ENCODE measurements at regions not wholly inside any gene's neighbourhood (a gene's known extent, or its start where the extent isn't known, plus 50 kb on each side); places are given as distances from the start of the nearest gene placed in this dataset.

DNA sequence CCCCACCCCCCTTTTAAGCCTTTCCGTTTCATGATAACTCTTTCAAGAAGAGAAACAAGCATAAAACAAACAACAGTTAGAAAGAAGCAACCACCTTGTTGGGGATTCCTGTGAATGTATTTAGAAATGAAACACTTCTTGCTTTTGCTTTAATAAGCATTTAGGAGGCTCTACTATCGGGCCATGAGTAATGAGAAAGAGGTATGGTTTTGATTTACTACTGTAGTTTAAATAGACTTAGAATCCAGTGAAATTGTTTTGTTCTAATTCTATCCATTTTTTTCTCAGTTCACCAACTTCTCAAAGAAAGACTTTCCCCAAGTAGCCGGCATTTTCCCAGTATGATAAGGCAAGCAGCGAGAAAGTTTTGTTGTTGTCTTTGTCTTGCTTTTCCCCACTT is 168.7 kb upstream of the HABP2 start:
- Histone ChIP-seq H3K4me1 (ENCODE audit: control insufficient read depth in 5 of 5, insufficient read depth in 5 of 5, low read length in 5 of 5) (peaks cover 0 to 48% (median 17%) of the 10 kb centered on the region in 5 donors), H3K27me3 (ENCODE audit: control insufficient read depth in 3 of 3, insufficient read depth in 3 of 3, low read length in 2 of 3) (no peaks in the 10 kb centered on the region), H3K9me3 (ENCODE audit: control insufficient read depth in 4 of 4, insufficient read depth in 3 of 4, low read length in 3 of 4) (no peaks in the 10 kb centered on the region), H3K27ac (ENCODE audit: low read depth in 1 of 2, low read length in 1 of 2) (no peak overlapping the region), H3K4me3 (no peak overlapping the region), H3K36me3 (ENCODE audit: control insufficient read depth in 4 of 4, insufficient read depth in 4 of 4, low read length in 4 of 4) (no peaks in the 10 kb centered on the region), H3K9ac (ENCODE audit: insufficient read depth in 1 of 2, low read length in 2 of 2) (no peak overlapping the region)
- no peak for DNase-seq
- TF ChIP-seq, protein P1, sequence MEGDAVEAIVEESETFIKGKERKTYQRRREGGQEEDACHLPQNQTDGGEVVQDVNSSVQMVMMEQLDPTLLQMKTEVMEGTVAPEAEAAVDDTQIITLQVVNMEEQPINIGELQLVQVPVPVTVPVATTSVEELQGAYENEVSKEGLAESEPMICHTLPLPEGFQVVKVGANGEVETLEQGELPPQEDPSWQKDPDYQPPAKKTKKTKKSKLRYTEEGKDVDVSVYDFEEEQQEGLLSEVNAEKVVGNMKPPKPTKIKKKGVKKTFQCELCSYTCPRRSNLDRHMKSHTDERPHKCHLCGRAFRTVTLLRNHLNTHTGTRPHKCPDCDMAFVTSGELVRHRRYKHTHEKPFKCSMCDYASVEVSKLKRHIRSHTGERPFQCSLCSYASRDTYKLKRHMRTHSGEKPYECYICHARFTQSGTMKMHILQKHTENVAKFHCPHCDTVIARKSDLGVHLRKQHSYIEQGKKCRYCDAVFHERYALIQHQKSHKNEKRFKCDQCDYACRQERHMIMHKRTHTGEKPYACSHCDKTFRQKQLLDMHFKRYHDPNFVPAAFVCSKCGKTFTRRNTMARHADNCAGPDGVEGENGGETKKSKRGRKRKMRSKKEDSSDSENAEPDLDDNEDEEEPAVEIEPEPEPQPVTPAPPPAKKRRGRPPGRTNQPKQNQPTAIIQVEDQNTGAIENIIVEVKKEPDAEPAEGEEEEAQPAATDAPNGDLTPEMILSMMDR (IDR thresholded peaks at IDR 0.05; ENCODE audit: control extremely low read depth, extremely low read depth): no peak
- ATAC-seq (ENCODE audit: insufficient read depth, low FRiP score): no peak
- WGBS, 2 donors: 86 to 88% methylated on average over 4 of the region's 4 CpGs

- peak overlapping the region in 1 of 2 donors; percentile 30 for H3K9ac ChIP-seq (ENCODE audit: insufficient read depth in 1 of 2, low read length in 2 of 2)
- TF ChIP-seq, protein P1 (IDR thresholded peaks at IDR 0.05; ENCODE audit: control extremely low read depth, extremely low read depth): peak; percentile 88
Observed at GRCh38 chr10:113385021-113385999, 167.5 kb upstream of the HABP2 start.

GRCh38 chr10:113386005-113386404 is 166.8 kb upstream of the HABP2 start:
- WGBS, 2 donors: 37 to 40% methylated on average over 3 of the region's 3 CpGs
- TF ChIP-seq, protein P1 (IDR thresholded peaks at IDR 0.05; ENCODE audit: control extremely low read depth, extremely low read depth): no peak
- ATAC-seq (ENCODE audit: insufficient read depth, low FRiP score) (no peak), DNase-seq (peak in 2 of 3 donors; percentile 18 to 22)
- peaks cover 0 to 51% (median 17%) of the 10 kb centered on the region in 5 donors for H3K4me1 ChIP-seq (ENCODE audit: control insufficient read depth in 5 of 5, insufficient read depth in 5 of 5, low read length in 5 of 5)
- no peak overlapping the region for H3K27ac ChIP-seq (ENCODE audit: low read depth in 1 of 2, low read length in 1 of 2)
- H3K9ac ChIP-seq (ENCODE audit: insufficient read depth in 1 of 2, low read length in 2 of 2): no peak overlapping the region
- no peaks in the 10 kb centered on the region for H3K36me3 ChIP-seq (ENCODE audit: control insufficient read depth in 4 of 4, insufficient read depth in 4 of 4, low read length in 4 of 4)
- no peaks in the 10 kb centered on the region for H3K27me3 ChIP-seq (ENCODE audit: control insufficient read depth in 3 of 3, insufficient read depth in 3 of 3, low read length in 2 of 3)
- H3K9me3 ChIP-seq (ENCODE audit: control insufficient read depth in 4 of 4, insufficient read depth in 3 of 4, low read length in 3 of 4): no peaks in the 10 kb centered on the region
- H3K4me3 ChIP-seq: no peak overlapping the region

More at GRCh38 chr10:113385021-113385999, 167.5 kb upstream of the HABP2 start:
- ATAC-seq (ENCODE audit: insufficient read depth, low FRiP score) (peak; percentile 98), DNase-seq (peak; percentile 95 to 99 (median 98))
- Histone ChIP-seq H3K27me3 (ENCODE audit: control insufficient read depth in 3 of 3, insufficient read depth in 3 of 3, low read length in 2 of 3) (no peaks in the 10 kb centered on the region), H3K27ac (ENCODE audit: low read depth in 1 of 2, low read length in 1 of 2) (peak overlapping the region in 1 of 2 donors; percentile 37), H3K9me3 (ENCODE audit: control insufficient read depth in 4 of 4, insufficient read depth in 3 of 4, low read length in 3 of 4) (no peaks in the 10 kb centered on the region), H3K36me3 (ENCODE audit: control insufficient read depth in 4 of 4, insufficient read depth in 4 of 4, low read length in 4 of 4) (no peaks in the 10 kb centered on the region), H3K4me3 (no peak overlapping the region), H3K4me1 (ENCODE audit: control insufficient read depth in 5 of 5, insufficient read depth in 5 of 5, low read length in 5 of 5) (peaks cover 0 to 51% (median 17%) of the 10 kb centered on the region in 5 donors)
- 20 to 22% methylated on average over 18 of the region's 18 CpGs for WGBS, 2 donors
